Suprapubic skin (tissue), 4 donors: ENCODE measurements at regions not wholly inside any gene's neighbourhood (a gene's known extent, or its start where the extent isn't known, plus 50 kb on each side); places are given as distances from the start of the nearest gene placed in this dataset.
"Not testable (repeated sequence)": the region's sequence is repeated elsewhere in the genome, so short reads cannot be mapped to it uniquely, and the experiment has no call there.

Source experiments
- DNase-seq, 2 donors: peaks; one replicate each; pipeline ENCODE4 v3.0.0-alpha.2; 2019; ENCODE audit warnings: low spot score in 2 of 2
- H3K27ac ChIP-seq: fragments of 200-600 bp; sonication (generic); one replicate; pipeline ENCODE4 v1.5.1; 2019
- H3K27me3 ChIP-seq: fragments of 200-600 bp; sonication (generic); one replicate; pipeline ENCODE4 v1.5.1; 2019
- H3K36me3 ChIP-seq: fragments of 200-600 bp; sonication (generic); one replicate; pipeline ENCODE4 v1.5.1; 2019
- H3K4me1 ChIP-seq: fragments of 200-600 bp; sonication (generic); one replicate; pipeline ENCODE4 v1.5.1; 2019
- H3K4me3 ChIP-seq: fragments of 200-600 bp; sonication (generic); one replicate; pipeline ENCODE4 v1.5.1; 2019; ENCODE audit warnings: mild to moderate bottlenecking
- H3K9me3 ChIP-seq: fragments of 200-600 bp; sonication (generic); one replicate; pipeline ENCODE4 v1.5.1; 2019
- EP300 ChIP-seq: sonication (generic); formaldehyde crosslinking; IDR thresholded peaks from one replicate; pipeline ENCODE4 v1.6.1; 2017; ENCODE audit warnings: antibody characterized with exemption
- POLR2A ChIP-seq, 2 donors: fragments of 450-650 bp; IDR thresholded peaks; one replicate each; pipeline ENCODE4 v1.6.1; 2017; ENCODE audit warnings: antibody characterized with exemption in 2 of 2, mild to moderate bottlenecking in 2 of 2, moderate library complexity in 2 of 2
- POLR2AphosphoS5 ChIP-seq, 3 donors: sonication (generic); formaldehyde crosslinking; IDR thresholded peaks; one replicate each; pipeline ENCODE4 v1.6.1; 2017; ENCODE audit warnings: antibody characterized with exemption in 3 of 3
- WGBS: methylation state at CpG from one replicate; pipeline ENCODE4 v1.1.5; 2018; 5-methylcytosine and 5-hydroxymethylcytosine counted together
- TF ChIP-seq, protein P1 (sequence below), 2 donors: fragments of 200-600 bp in 1 of 2; fragments of 450-650 bp in 1 of 2; sonication (generic) in 1 of 2; IDR thresholded peaks; one replicate each; pipeline ENCODE4 v1.5.1; 2016 to 2019; ENCODE audit warnings: antibody characterized with exemption in 2 of 2, mild to moderate bottlenecking in 1 of 2, moderate library complexity in 1 of 2

DNA sequence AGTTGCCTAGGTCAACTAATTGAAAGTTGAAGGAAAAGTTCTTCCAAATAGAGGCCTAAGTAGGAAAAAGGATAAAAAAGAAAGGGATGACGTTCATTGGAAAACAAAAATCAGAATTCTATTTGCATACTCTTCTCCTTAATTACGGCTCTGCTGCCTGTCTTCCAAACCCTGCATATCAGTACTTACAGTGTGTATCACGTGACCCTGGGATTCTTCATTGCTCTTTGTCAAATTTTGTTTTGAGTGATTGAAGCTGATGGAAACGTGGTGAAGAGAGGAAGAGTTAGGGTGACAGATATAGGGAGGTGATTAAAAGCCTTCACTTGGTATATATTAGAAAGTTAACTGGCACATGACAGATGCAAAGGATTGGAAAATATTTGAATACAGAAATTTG is 97.9 kb downstream of the ZNF92 start:
- Histone ChIP-seq H3K36me3 (no peaks in the 10 kb centered on the region), H3K4me3 (no peak overlapping the region), H3K9me3 (peaks cover 3% of the 10 kb centered on the region), H3K4me1 (no peaks in the 10 kb centered on the region), H3K27me3 (no peaks in the 10 kb centered on the region), H3K27ac (no peak overlapping the region)
- no peak for DNase-seq
- WGBS: 76% methylated on average over 4 of the region's 4 CpGs
- TF ChIP-seq EP300: no peak
- TF ChIP-seq POLR2A (IDR thresholded peaks at IDR 0.05): no peak
- TF ChIP-seq, protein P1, sequence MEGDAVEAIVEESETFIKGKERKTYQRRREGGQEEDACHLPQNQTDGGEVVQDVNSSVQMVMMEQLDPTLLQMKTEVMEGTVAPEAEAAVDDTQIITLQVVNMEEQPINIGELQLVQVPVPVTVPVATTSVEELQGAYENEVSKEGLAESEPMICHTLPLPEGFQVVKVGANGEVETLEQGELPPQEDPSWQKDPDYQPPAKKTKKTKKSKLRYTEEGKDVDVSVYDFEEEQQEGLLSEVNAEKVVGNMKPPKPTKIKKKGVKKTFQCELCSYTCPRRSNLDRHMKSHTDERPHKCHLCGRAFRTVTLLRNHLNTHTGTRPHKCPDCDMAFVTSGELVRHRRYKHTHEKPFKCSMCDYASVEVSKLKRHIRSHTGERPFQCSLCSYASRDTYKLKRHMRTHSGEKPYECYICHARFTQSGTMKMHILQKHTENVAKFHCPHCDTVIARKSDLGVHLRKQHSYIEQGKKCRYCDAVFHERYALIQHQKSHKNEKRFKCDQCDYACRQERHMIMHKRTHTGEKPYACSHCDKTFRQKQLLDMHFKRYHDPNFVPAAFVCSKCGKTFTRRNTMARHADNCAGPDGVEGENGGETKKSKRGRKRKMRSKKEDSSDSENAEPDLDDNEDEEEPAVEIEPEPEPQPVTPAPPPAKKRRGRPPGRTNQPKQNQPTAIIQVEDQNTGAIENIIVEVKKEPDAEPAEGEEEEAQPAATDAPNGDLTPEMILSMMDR (IDR thresholded peaks at IDR 0.05): no peak
- no peak for TF ChIP-seq POLR2AphosphoS5 (IDR thresholded peaks at IDR 0.05)

DNA sequence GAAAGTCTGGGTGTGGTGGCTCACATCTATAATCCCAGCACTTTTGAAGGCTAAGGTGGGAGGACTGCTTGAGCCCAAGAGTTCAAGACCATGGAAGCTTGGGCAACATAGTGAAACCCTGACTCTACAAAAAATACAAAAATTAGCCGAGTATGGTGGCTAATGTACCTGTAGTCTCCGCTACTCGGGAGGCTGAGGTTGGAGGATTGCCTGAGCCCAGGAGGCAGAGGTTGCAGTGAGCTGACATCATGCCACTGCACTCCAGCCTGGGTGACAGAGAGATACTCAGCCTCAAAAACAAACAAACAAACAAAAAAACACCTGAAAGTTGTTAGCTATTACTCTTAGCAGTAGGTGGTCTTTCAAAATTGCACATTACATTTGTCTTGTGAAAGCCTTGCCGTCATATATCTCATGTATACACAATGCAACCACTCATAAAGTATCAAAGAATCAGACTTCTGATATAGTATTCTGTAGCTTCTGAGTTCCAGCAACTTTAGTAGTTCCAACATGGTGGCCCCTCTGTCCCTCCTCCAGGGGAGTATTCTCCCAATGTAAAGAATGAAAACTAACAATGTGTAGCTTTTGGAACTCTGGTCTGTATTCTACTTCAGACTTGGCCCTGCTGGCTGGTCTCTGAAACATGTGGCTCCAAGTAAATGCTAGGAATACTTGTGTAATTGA is 101.5 kb downstream of the ZNF92 start:
- Histone ChIP-seq H3K4me3 (no peak overlapping the region), H3K9me3 (no peaks in the 10 kb centered on the region), H3K4me1 (no peaks in the 10 kb centered on the region), H3K27ac (no peak overlapping the region), H3K27me3 (no peaks in the 10 kb centered on the region), H3K36me3 (no peaks in the 10 kb centered on the region)
- 89% methylated on average over 4 of the region's 4 CpGs for WGBS
- TF ChIP-seq POLR2A (IDR thresholded peaks at IDR 0.05) (no peak), POLR2AphosphoS5 (IDR thresholded peaks at IDR 0.05) (no peak), EP300 (no peak)
- TF ChIP-seq, protein P1 (IDR thresholded peaks at IDR 0.05): no peak
- DNase-seq: no peak

DNA sequence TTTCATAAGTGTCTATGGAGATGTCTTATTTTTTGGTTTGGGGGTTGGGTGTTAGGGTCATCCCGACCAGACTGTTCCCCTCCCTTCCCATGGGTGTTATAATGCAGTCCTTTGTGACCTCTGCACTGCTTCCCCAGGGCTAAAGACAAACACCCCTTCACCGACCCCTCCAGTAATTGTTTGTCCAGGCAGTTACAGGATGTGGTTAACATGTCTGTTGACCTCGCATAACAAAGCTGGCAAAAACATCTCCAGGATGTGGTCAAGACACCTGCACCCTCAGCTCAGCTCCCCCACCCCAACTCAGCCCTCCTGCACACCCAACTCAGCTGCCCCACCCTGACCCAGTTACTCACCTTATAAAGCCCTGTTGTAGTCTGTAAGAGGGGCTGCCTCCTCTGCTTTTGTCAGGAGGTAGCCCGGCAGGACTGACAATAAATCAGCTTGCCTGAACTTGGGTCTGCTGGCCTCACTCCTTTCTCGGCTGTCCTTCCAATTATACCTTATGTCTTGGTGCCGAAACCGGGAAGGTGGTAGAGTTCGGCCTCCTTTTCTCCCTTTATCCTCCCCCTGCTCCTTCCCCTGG is 102.2 kb downstream of the ZNF92 start:
- H3K27ac ChIP-seq: no peak overlapping the region
- WGBS: 60% methylated on average over 8 of the region's 8 CpGs

DNA sequence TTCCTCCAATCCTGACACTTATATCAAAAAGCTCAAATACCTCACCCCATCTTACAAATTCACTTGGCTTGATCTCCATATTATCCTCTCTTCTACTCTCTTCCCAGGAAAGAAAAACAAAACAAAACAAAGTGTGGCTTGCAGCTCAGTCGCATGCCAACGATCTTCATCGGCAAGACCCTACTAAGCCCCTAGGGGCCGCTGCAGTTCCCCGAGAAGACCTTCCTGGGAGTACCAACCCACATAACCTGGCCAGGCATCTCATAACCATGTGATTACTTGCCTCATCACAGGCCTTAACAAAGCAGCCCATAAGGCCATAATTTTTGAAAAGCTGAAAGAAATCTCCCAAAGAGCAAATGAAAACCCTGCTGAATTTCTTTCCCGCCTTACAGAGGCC is 103.7 kb downstream of the ZNF92 start:
- DNase-seq: no peak
- Histone ChIP-seq H3K9me3 (no peaks in the 10 kb centered on the region), H3K4me3 (no peak overlapping the region), H3K27me3 (no peaks in the 10 kb centered on the region), H3K4me1 (no peaks in the 10 kb centered on the region), H3K27ac (no peak overlapping the region), H3K36me3 (no peaks in the 10 kb centered on the region)
- WGBS: 54% methylated on average over 6 of the region's 6 CpGs
- TF ChIP-seq EP300 (no peak), POLR2AphosphoS5 (IDR thresholded peaks at IDR 0.05) (no peak), POLR2A (IDR thresholded peaks at IDR 0.05) (no peak)
- TF ChIP-seq, protein P1 (IDR thresholded peaks at IDR 0.05): no peak

More for the DNA sequence above, 102.2 kb downstream of the ZNF92 start:
- no peaks in the 10 kb centered on the region for H3K36me3 ChIP-seq
- DNase-seq: no peak
- no peaks in the 10 kb centered on the region for H3K4me1 ChIP-seq
- TF ChIP-seq EP300 (no peak), POLR2A (IDR thresholded peaks at IDR 0.05) (no peak), POLR2AphosphoS5 (IDR thresholded peaks at IDR 0.05) (no peak)
- TF ChIP-seq, protein P1 (IDR thresholded peaks at IDR 0.05): no peak
- H3K9me3 ChIP-seq: no peaks in the 10 kb centered on the region
- H3K27me3 ChIP-seq: no peaks in the 10 kb centered on the region
- no peak overlapping the region for H3K4me3 ChIP-seq

DNA sequence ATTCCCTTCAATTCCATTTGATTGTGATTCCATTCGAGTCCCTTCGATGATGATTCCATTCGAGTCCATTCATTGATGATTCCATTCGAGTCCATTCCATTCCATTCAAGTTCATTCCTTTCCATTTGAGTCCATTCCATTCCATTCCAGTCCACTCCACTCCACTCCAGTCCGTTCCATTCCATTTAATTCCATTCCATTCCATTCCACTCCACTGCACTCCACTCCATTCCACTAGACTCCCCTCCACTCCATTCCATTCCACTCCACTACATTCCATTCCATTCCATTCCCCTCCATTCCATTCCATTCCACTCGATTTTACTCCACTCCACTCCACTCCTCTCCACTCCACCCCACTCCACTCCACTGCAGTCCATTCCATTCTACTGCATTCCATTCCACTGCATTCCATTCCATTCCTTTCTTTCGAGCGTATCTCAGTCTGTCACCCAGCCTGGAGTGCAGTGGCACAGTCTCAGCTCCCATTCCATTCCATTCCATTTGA is 115.7 kb downstream of the ZNF92 start:
- WGBS: 88% methylated on average over 8 of the region's 8 CpGs
- no peaks in the 10 kb centered on the region for H3K4me1 ChIP-seq
- no peak for DNase-seq

DNA sequence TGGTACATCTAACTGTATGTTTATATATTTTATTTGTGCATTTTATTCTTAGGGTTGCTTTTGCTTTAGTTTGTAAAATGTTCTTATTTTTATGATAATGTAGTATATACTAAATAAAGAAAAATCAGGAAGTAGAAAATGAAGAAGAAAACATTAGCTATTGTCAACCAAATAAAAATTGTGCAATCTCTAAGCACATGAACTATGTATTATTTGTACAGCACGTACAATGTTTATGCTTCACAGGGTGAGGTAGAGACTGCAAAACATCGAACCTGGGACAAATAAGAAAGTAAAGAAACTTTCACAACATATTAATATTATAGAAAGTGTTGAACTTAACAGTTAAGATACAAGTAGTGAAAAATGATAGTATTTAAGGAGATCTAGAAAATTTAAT is 123.0 kb downstream of the ZNF92 start:
- 85% methylated on average over 2 of the region's 2 CpGs for WGBS
- H3K4me1 ChIP-seq, H3K27ac ChIP-seq, H3K4me3 ChIP-seq, H3K27me3 ChIP-seq, H3K9me3 ChIP-seq, DNase-seq, H3K36me3 ChIP-seq: not testable (repeated sequence)

More for the DNA sequence above, 115.7 kb downstream of the ZNF92 start:
- no peak overlapping the region for H3K4me3 ChIP-seq
- TF ChIP-seq, protein P1 (IDR thresholded peaks at IDR 0.05): no peak
- TF ChIP-seq EP300: no peak
- TF ChIP-seq POLR2A (IDR thresholded peaks at IDR 0.05): no peak
- TF ChIP-seq POLR2AphosphoS5 (IDR thresholded peaks at IDR 0.05): no peak
- no peaks in the 10 kb centered on the region for H3K27me3 ChIP-seq
- peaks cover 3% of the 10 kb centered on the region for H3K9me3 ChIP-seq
- H3K27ac ChIP-seq: no peak overlapping the region
- no peaks in the 10 kb centered on the region for H3K36me3 ChIP-seq
